HCT116 (cell line): ENCODE measurements at regions not wholly inside any gene's neighbourhood (a gene's known extent, or its start where the extent isn't known, plus 50 kb on each side); places are given as distances from the start of the nearest gene placed in this dataset.

ENCODE experiments used
- ATAC-seq: fragments of 200-7000 bp; cut with Tn5 transposase; 2 replicates; pipeline ENCODE4 v1.9.1; 2020; ENCODE audit warnings: mild to moderate bottlenecking, moderate library complexity
- BruUV-seq: library from RNA; stranded (reverse); fragments of 400-500 nt; replicated peaks from 2 replicates; lab custom pipeline; 2021; lab: Mats Ljungman, UMichigan
- CTCF ChIA-PET: fragments of 300-600 bp; sonication (Branson Sonifier 250); formaldehyde crosslinking; loops from one replicate; lab custom pipeline; 2021; ENCODE audit warnings: antibody characterized with exemption; lab: Charles Lee
- POLR2A ChIA-PET: fragments of 300-600, 350-600 bp; sonication (Branson Sonifier 250); formaldehyde crosslinking; loops from one replicate; lab custom pipeline; 2021; ENCODE audit warnings: antibody characterized with exemption; lab: Charles Lee
- RAD21 ChIA-PET, 2 experiments: fragments of 300-600 bp; sonication (Branson Sonifier 250); formaldehyde crosslinking; loops; one replicate each; lab custom pipeline; 2023; ENCODE audit warnings: low total read pairs in 2 of 2; ENCODE audit not compliant: uncharacterized antibody in 2 of 2, unreplicated experiment in 2 of 2, low non-redundant PET in 1 of 2; lab: Charles Lee
- DNase-seq: peaks from one replicate; pipeline ENCODE4 v3.0.0-alpha.2; 2010; ENCODE audit warnings: low read depth, low spot score
- H2AFZ ChIP-seq: fragments of 200-600 bp; shearing (Covaris generic), sonication (generic); 2 replicates; pipeline ENCODE4 v1.6.1; 2017; ENCODE audit warnings: low read depth, mixed run types, mixed read lengths, antibody characterized with exemption, low read length; ENCODE audit not compliant: poor library complexity, severe bottlenecking
- H3K27ac ChIP-seq: 2 replicates; pipeline ENCODE4 v1.5.1; 2012; ENCODE audit warnings: low read depth, low read length
- H3K27me3 ChIP-seq: fragments of 200-600 bp; sonication (generic); 2 replicates; pipeline ENCODE4 v1.6.1; 2016; ENCODE audit warnings: mixed run types, low read length, mixed read lengths; ENCODE audit not compliant: insufficient read depth
- H3K36me3 ChIP-seq, 2 experiments: fragments of 200-500 bp in 1 of 2; fragments of 200-600 bp in 1 of 2; sonication (Bioruptor generic) in 1 of 2; sonication (generic) in 1 of 2; 2 replicates each; pipeline versions ENCODE4 v1.5.1 to v1.6.1; 2014 to 2016; ENCODE audit warnings: low read length in 2 of 2, inconsistent platforms in 1 of 2, mixed read lengths in 1 of 2, mixed run types in 1 of 2; ENCODE audit not compliant: insufficient read depth in 2 of 2, control insufficient read depth in 1 of 2
- H3K4me1 ChIP-seq, 2 experiments: fragments of 200-600 bp in 1 of 2; sonication (generic) in 1 of 2; 2 replicates each; pipeline versions ENCODE4 v1.5.1 to v1.6.1; 2012 to 2017; ENCODE audit warnings: low read length in 2 of 2, inconsistent platforms in 1 of 2, mild to moderate bottlenecking in 1 of 2, mixed read lengths in 1 of 2, mixed run types in 1 of 2, moderate library complexity in 1 of 2; ENCODE audit not compliant: insufficient read depth in 2 of 2, control insufficient read depth in 1 of 2
- H3K4me2 ChIP-seq: fragments of 200-600 bp; sonication (generic); 2 replicates; pipeline ENCODE4 v1.6.1; 2017; ENCODE audit warnings: mixed run types, low read length, mixed read lengths
- H3K4me3 ChIP-seq, 2 experiments: fragments of 200-600 bp in 1 of 2; sonication (generic) in 1 of 2; replicated peaks in 1 of 2; 2 replicates each; pipeline ENCODE4 v1.5.1; 2011 to 2016; ENCODE audit warnings: low read length in 2 of 2, control low read depth in 1 of 2, low read depth in 1 of 2, mild to moderate bottlenecking in 1 of 2, mixed read lengths in 1 of 2, mixed run types in 1 of 2
- H3K79me2 ChIP-seq: fragments of 200-600 bp; sonication (generic); 2 replicates; pipeline ENCODE4 v1.6.1; 2017; ENCODE audit warnings: mild to moderate bottlenecking, mixed run types, low read length, moderate library complexity, mixed read lengths; ENCODE audit not compliant: insufficient read depth
- H3K9ac ChIP-seq: fragments of 200-600 bp; sonication (generic); 2 replicates; pipeline ENCODE4 v1.6.1; 2016; ENCODE audit warnings: low read length, mixed read lengths
- H3K9me2 ChIP-seq: fragments of 200-600 bp; sonication (generic), shearing (Covaris generic); 2 replicates; pipeline ENCODE4 v1.6.1; 2017; ENCODE audit warnings: mixed run types, mild to moderate bottlenecking, moderate library complexity; ENCODE audit not compliant: insufficient read depth
- H3K9me3 ChIP-seq, 2 experiments: fragments of 200-500 bp in 1 of 2; fragments of 200-600 bp in 1 of 2; sonication (Bioruptor generic) in 1 of 2; sonication (generic) in 1 of 2; 2 replicates each; pipeline ENCODE4 v1.6.1; 2014 to 2017; ENCODE audit warnings: low read length in 2 of 2, mixed read lengths in 2 of 2, inconsistent platforms in 1 of 2, low read depth in 1 of 2, mild to moderate bottlenecking in 1 of 2, mixed run types in 1 of 2, moderate library complexity in 1 of 2; ENCODE audit not compliant: control insufficient read depth in 1 of 2, insufficient read depth in 1 of 2
- H4K20me1 ChIP-seq: fragments of 200-600 bp; sonication (generic), shearing (Covaris generic); 2 replicates; pipeline ENCODE4 v1.6.1; 2017; ENCODE audit warnings: mixed run types, mild to moderate bottlenecking, moderate library complexity; ENCODE audit not compliant: insufficient read depth
- CBX3 ChIP-seq: IDR thresholded peaks from 2 replicates; pipeline ENCODE4 v1.6.1; 2012; ENCODE audit warnings: low read depth
- CTCF ChIP-seq, 3 experiments: fragments of 200-600 bp in 1 of 3; sonication (generic) in 1 of 3; IDR thresholded peaks in 2 of 3; conservative IDR thresholded peaks in 1 of 3; 2 replicates each; pipeline ENCODE4 v1.5.1; 2012 to 2017; ENCODE audit warnings: low read depth in 2 of 3, low read length in 2 of 3, antibody characterized with exemption in 1 of 3, borderline replicate concordance in 1 of 3, control low read depth in 1 of 3, mild to moderate bottlenecking in 1 of 3, mixed read lengths in 1 of 3, mixed run types in 1 of 3, moderate library complexity in 1 of 3; ENCODE audit not compliant: insufficient read depth in 1 of 3
- ELF1 ChIP-seq: IDR thresholded peaks from 2 replicates; pipeline ENCODE4 v1.6.1; 2012; ENCODE audit warnings: low read depth, borderline replicate concordance
- EZH2 ChIP-seq: fragments of 200-600 bp; sonication (generic); IDR thresholded peaks from 2 replicates; pipeline ENCODE4 v1.6.1; 2017; ENCODE audit warnings: antibody characterized with exemption, mixed run types
- JUND ChIP-seq: IDR thresholded peaks from 2 replicates; pipeline ENCODE4 v1.6.1; 2012
- MAX ChIP-seq: IDR thresholded peaks from 2 replicates; pipeline ENCODE4 v1.6.1; 2012
- POLR2A ChIP-seq: IDR thresholded peaks from 2 replicates; pipeline ENCODE4 v1.7.0; 2011; ENCODE audit warnings: borderline replicate concordance; ENCODE audit not compliant: insufficient read depth, insufficient read length; ENCODE audit errors: extremely low read depth
- POLR2AphosphoS5 ChIP-seq: IDR thresholded peaks from 2 replicates; pipeline ENCODE4 v1.6.1; 2011; ENCODE audit warnings: mild to moderate bottlenecking, low read depth, low read length, moderate library complexity
- RAD21 ChIP-seq: IDR thresholded peaks from 2 replicates; pipeline ENCODE4 v1.6.1; 2012; ENCODE audit warnings: low read depth, mild to moderate bottlenecking
- SIN3A ChIP-seq: IDR thresholded peaks from 2 replicates; pipeline ENCODE4 v1.6.1; 2012; ENCODE audit warnings: low read depth
- SRF ChIP-seq: IDR thresholded peaks from 2 replicates; pipeline ENCODE4 v1.6.1; 2012; ENCODE audit warnings: low read depth
- intact Hi-C: fragments of 100-400 bp; cut with micrococcal nuclease; formaldehyde crosslinking; loops from 2 replicates; pipeline ENCODE4 v1.10.0; 2022

GRCh38 chr20:22524393-22525015 lies 59.9 kb downstream of the FOXA2 start:
- Histone ChIP-seq H3K9me2 (no peaks in the 10 kb centered on the region), H4K20me1 (no peaks in the 10 kb centered on the region), H3K9ac (no peak overlapping the region), H3K4me2 (no peak overlapping the region), H3K4me1 (no peaks in the 10 kb centered on the region), H3K79me2 (no peaks in the 10 kb centered on the region), H3K27me3 (peaks cover 13% of the 10 kb centered on the region; the same call in 1 of the 2 replicates), H3K36me3 (no peaks in the 10 kb centered on the region), H2AFZ (no peak overlapping the region), H3K4me3 (no peak overlapping the region), H3K27ac (no peak overlapping the region), H3K9me3 (no peaks in the 10 kb centered on the region)
- BruUV-seq, result no TSS peak
- ATAC-seq, result no peak
- CTCF ChIA-PET, result no interaction called here
- no peak for DNase-seq
- RAD21 ChIA-PET, result no interaction called here
- intact Hi-C loops, result no loop called here
- no peak for TF ChIP-seq EZH2
- TF ChIP-seq ELF1, result no peak
- no peak for TF ChIP-seq POLR2AphosphoS5
- no peak for TF ChIP-seq RAD21
- no peak for TF ChIP-seq CTCF (IDR thresholded peaks at IDR 0.05 in 2 of 3, conservative IDR thresholded peaks at IDR 0.05 in 1 of 3; ENCODE audit: borderline replicate concordance in 1 of 3, insufficient read depth in 1 of 3, low read depth in 2 of 3, low read length in 2 of 3)
- no peak for TF ChIP-seq MAX
- TF ChIP-seq POLR2A, result no peak
- TF ChIP-seq SRF, result no peak
- no peak for TF ChIP-seq JUND
- no peak for TF ChIP-seq CBX3
- no peak for TF ChIP-seq SIN3A
- POLR2A ChIA-PET, result no interaction called here
